ENCODE measurements at regions not wholly inside any gene's neighbourhood (a gene's known extent, or its start where the extent isn't known, plus 50 kb on each side); places are given as distances from the start of the nearest gene placed in this dataset.

GRCh38 chr10:52383088-52383487, 69.0 kb downstream of the DKK1 start:
- no peak for TF ChIP-seq CTCF (IDR thresholded peaks at IDR 0.05)
- no peak for TF ChIP-seq POLR2A (IDR thresholded peaks at IDR 0.05)
